Parathyroid adenoma (tissue), 2 donors: ENCODE measurements at regions not wholly inside any gene's neighbourhood (a gene's known extent, or its start where the extent isn't known, plus 50 kb on each side); places are given as distances from the start of the nearest gene placed in this dataset.
"Not testable (repeated sequence)": the region's sequence is repeated elsewhere in the genome, so short reads cannot be mapped to it uniquely, and the experiment has no call there.

ENCODE experiments used
- H2AFZ ChIP-seq: fragments of 300-600 bp; sonication (generic); one replicate; pipeline ENCODE4 v1.7.0; 2017; ENCODE audit warnings: antibody characterized with exemption, mild to moderate bottlenecking
- H3K27ac ChIP-seq: fragments of 300-600 bp; sonication (generic); one replicate; pipeline ENCODE4 v1.7.0; 2017
- H3K27me3 ChIP-seq: fragments of 300-600 bp; sonication (generic); one replicate; pipeline ENCODE4 v1.7.0; 2017; ENCODE audit warnings: low read length; ENCODE audit not compliant: control insufficient read depth, insufficient read depth
- H3K36me3 ChIP-seq: fragments of 300-600 bp; sonication (generic); one replicate; pipeline ENCODE4 v1.7.0; 2017; ENCODE audit warnings: low read length; ENCODE audit not compliant: control insufficient read depth, insufficient read depth
- H3K4me1 ChIP-seq: fragments of 300-600 bp; sonication (generic); one replicate; pipeline ENCODE4 v1.7.0; 2017; ENCODE audit warnings: control low read depth
- H3K4me2 ChIP-seq: fragments of 300-600 bp; sonication (generic); one replicate; pipeline ENCODE4 v1.7.0; 2017; ENCODE audit warnings: low read length
- H3K4me3 ChIP-seq: fragments of 300-600 bp; sonication (generic); one replicate; pipeline ENCODE4 v1.7.0; 2017; ENCODE audit warnings: low read depth, low read length
- H3K79me2 ChIP-seq: fragments of 300-600 bp; sonication (generic); one replicate; pipeline ENCODE4 v1.7.0; 2017; ENCODE audit warnings: control low read depth
- H3K9ac ChIP-seq: fragments of 300-600 bp; sonication (generic); one replicate; pipeline ENCODE4 v1.7.0; 2017; ENCODE audit warnings: mild to moderate bottlenecking
- H3K9me3 ChIP-seq: fragments of 300-600 bp; sonication (generic); one replicate; pipeline ENCODE4 v1.7.0; 2017; ENCODE audit warnings: low read length; ENCODE audit not compliant: control insufficient read depth
- CTCF ChIP-seq: fragments of 300-600 bp; sonication (generic); IDR thresholded peaks from one replicate; pipeline ENCODE4 v1.7.0; 2017; ENCODE audit warnings: antibody characterized with exemption, mild to moderate bottlenecking
- donor health status: primary hyperparathyroidism.

- Histone ChIP-seq H3K27me3 (no peaks in the 10 kb centered on the region), H3K4me2 (no peak overlapping the region), H3K4me1 (no peaks in the 10 kb centered on the region), H3K4me3 (no peak overlapping the region), H3K36me3 (no peaks in the 10 kb centered on the region), H3K79me2 (no peaks in the 10 kb centered on the region), H2AFZ (no peak overlapping the region), H3K9ac (no peak overlapping the region), H3K9me3 (no peaks in the 10 kb centered on the region), H3K27ac (no peak overlapping the region)
- no peak for TF ChIP-seq CTCF
Measured at GRCh38 chr1:227411066-227411465, 92.8 kb upstream of the CDC42BPA start.

GRCh38 chr1:227406332-227406731 is 88.0 kb upstream of the CDC42BPA start:
- not testable (repeated sequence) for H3K79me2 ChIP-seq, H3K4me3 ChIP-seq, H3K27me3 ChIP-seq, H3K9me3 ChIP-seq, H3K4me2 ChIP-seq, H3K36me3 ChIP-seq, H3K27ac ChIP-seq, H3K9ac ChIP-seq, H3K4me1 ChIP-seq, H2AFZ ChIP-seq

GRCh38 chr1:227403535-227403934 is 85.2 kb upstream of the CDC42BPA start:
- no peaks in the 10 kb centered on the region for H3K4me1 ChIP-seq
- no peak overlapping the region for H2AFZ ChIP-seq
- H3K9me3 ChIP-seq = no peaks in the 10 kb centered on the region
- no peaks in the 10 kb centered on the region for H3K36me3 ChIP-seq
- no peak overlapping the region for H3K9ac ChIP-seq
- no peak overlapping the region for H3K4me2 ChIP-seq
- no peak for TF ChIP-seq CTCF
- H3K27me3 ChIP-seq = no peaks in the 10 kb centered on the region
- H3K27ac ChIP-seq = no peak overlapping the region
- no peaks in the 10 kb centered on the region for H3K79me2 ChIP-seq
- H3K4me3 ChIP-seq = no peak overlapping the region

GRCh38 chr1:227401562-227402342 is 83.5 kb upstream of the CDC42BPA start:
- H3K9me3 ChIP-seq = no peaks in the 10 kb centered on the region
- no peak overlapping the region for H3K9ac ChIP-seq
- H3K36me3 ChIP-seq = no peaks in the 10 kb centered on the region
- no peaks in the 10 kb centered on the region for H3K27me3 ChIP-seq
- H3K4me2 ChIP-seq = no peak overlapping the region
- H3K4me3 ChIP-seq = no peak overlapping the region
- H3K27ac ChIP-seq = no peak overlapping the region
- H3K79me2 ChIP-seq = no peaks in the 10 kb centered on the region
- no peak for TF ChIP-seq CTCF
- H2AFZ ChIP-seq = no peak overlapping the region
- H3K4me1 ChIP-seq = no peaks in the 10 kb centered on the region

GRCh38 chr1:227399152-227399730 is 80.9 kb upstream of the CDC42BPA start:
- no peak overlapping the region for H3K4me3 ChIP-seq
- no peaks in the 10 kb centered on the region for H3K27me3 ChIP-seq
- H3K4me1 ChIP-seq = no peaks in the 10 kb centered on the region
- H3K36me3 ChIP-seq = no peaks in the 10 kb centered on the region
- TF ChIP-seq CTCF = no peak
- H2AFZ ChIP-seq = no peak overlapping the region
- H3K9me3 ChIP-seq = no peaks in the 10 kb centered on the region
- H3K9ac ChIP-seq = no peak overlapping the region
- no peak overlapping the region for H3K27ac ChIP-seq
- no peaks in the 10 kb centered on the region for H3K79me2 ChIP-seq
- H3K4me2 ChIP-seq = no peak overlapping the region
